Occipital lobe (tissue), 1 donor: ENCODE measurements at regions not wholly inside any gene's neighbourhood (a gene's known extent, or its start where the extent isn't known, plus 50 kb on each side); places are given as distances from the start of the nearest gene placed in this dataset.

Experiments
- DNase-seq: peaks from one replicate; lab custom pipeline; 2025; lab: John Stamatoyannopoulos, UW

DNA sequence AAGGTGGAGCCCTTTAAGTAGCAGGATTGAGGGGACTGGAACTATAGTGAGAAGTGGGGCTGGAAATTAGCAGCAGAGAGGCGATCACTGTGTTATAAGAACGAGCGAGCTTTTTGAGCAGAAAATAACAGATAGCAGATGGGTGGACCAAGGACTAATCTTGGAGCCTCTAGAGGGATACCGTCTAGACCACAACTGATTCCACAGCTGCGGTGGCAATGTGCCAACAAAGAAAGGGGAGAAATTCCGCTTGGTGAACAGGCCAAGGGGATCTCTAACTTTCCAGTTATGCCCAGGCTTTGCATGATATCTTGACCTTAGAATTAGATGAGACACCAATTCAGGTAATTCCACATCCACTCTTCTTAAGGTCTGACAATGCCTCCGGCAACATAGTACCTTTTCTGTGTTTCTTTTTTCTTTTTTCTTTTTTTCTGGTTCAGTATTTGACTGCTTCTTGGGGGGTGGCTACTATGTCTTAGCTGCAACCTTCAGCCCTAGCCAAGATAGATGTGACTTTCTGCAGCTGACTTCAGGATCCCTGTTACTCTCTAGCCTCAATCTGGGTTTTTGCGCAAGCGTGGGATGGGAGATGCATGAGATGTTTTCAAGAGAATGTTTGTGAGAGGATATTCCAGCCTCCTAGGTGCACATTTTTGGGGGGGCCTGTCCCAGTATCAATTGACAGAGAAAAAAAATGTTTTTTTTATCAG lies 143.4 kb upstream of the CPSF6 start:
- DNase-seq = no peak

DNA sequence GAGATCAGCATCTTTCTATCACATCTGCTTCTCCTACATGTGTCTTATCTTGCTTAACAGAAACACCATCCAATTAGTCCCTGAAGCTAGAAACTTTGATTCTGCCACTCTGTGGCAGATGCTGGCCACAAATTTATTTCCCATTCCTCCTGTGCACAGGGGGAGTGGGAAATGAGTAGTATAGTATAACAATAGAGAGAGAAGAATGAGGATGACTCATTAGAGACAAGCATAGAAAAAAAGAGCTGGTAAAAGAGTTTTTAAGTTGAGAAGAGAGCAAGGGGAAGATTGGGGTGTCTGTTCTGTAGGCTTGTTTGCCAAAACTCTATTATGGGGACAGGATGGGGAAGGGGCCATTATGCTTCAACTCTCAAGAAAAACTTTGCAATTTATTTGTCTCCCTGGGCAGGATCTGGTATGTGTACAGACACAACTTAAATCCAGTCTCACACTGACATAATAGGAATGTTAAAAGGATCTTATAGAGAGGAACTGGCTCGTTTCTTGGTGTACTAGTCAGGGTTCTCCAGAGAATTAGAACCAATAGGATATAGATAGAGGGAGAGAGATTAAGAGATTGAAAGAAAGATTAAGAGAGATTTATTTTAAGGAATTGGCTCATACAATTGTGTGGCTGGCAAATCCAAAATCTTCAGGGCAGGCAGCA lies 142.6 kb upstream of the CPSF6 start:
- DNase-seq = no peak

GRCh38 chr12:69097619-69098368 lies 141.6 kb upstream of the CPSF6 start:
- DNase-seq = no peak

GRCh38 chr12:69099201-69099837 lies 140.1 kb upstream of the CPSF6 start:
- DNase-seq = no peak

DNA sequence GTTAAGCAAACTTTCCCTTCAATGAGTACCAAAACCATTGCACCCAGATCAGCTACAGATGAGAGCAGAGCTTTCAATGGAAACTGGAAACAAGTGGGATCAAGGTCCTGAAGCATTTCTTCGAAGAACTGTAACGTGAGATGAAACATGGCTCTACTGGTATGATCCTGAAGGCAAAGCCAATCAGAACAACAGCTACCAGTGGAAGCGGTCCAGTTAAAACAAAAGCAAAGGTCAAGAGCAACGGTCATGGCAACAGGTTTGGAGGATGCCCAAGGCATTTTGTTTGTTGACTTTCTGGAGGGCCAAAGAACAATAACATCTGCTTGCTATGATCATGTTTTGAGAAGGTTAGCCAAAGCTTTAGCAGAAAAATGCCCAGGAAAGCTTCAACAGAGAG lies 137.9 kb upstream of the CPSF6 start:
- no peak for DNase-seq

DNA sequence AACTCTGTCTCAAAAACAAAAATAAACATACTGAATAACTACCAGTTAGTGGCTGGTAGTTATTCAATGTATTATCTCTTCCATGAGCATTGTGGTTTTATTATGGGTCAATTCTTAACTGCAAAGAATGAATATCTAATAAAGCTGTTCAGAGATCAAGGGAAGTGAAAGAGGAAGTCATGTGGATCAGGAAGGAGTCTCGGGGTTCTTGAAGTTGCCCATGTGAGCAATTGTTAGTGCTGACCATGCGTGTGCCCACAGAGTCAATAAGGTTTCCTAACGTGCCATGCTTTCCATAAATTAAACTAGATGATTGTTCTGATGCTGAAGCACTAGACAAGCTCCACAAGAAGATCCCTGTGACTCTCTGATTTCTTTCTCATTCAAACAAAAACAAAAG lies 136.5 kb upstream of the CPSF6 start:
- no peak for DNase-seq

DNA sequence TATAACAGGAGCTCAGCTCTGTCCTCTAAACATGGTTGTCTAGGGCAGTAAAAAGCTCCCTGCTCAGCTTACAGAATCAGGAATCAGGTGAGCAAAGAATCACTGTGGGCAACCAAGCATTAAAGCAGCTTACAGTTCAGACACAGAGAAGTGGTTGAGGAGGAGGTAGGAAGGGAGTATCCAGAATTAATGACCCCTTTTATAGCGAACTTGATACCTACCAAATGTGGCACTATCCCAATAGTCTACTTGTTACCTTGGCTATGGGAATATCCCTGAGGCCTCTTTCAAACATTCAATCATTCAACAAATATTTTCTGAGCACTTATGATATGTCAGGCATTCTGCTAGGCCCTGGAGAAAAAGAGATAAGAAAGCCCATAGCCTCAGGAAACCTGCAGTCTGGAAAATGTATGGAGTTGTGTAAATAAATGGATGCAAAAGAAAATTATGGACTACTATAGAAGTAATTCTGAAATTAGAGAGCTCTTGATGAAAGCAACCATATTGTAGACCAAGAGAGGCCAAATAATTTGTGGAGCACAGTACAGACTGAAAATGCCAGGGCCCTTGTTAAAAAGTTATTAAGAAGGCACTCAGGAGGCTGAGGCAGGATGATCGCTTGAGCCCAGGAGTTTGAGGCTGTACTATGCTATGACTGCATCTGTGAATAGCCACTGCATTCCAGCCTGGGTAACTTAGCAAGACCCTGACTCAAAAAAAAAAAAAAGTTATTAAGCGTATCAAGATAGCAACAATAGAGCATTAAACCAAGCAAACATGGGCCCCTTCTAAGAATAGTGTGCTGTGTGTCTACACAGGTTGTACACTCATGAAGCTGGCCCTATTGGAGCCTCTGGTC lies 134.0 kb upstream of the CPSF6 start:
- no peak for DNase-seq

- no peak for DNase-seq
These were observed 132.8 kb upstream of the CPSF6 start for GRCh38 chr12:69106482-69107118.

GRCh38 chr12:69107541-69107940 lies 131.8 kb upstream of the CPSF6 start:
- DNase-seq = no peak

DNA sequence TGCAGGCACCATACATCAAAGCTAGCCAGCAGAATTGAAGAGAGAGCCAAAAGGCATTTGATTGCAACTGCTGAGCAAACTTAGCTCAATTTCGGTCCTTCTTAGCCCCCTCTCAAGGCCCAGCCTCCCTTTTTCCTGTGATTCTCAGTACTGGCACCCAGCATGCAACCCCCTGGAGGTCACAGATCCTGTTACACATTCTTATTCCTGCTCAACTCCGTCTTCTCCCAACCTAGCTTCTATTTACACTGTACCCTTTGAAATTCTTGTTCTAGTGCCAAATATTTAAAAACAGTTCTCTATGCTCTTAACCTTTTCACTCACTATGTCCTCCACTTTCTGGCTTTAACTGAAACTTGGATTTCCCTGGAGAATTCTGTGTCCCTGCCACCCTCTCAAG lies 131.3 kb upstream of the CPSF6 start:
- DNase-seq = no peak

DNA sequence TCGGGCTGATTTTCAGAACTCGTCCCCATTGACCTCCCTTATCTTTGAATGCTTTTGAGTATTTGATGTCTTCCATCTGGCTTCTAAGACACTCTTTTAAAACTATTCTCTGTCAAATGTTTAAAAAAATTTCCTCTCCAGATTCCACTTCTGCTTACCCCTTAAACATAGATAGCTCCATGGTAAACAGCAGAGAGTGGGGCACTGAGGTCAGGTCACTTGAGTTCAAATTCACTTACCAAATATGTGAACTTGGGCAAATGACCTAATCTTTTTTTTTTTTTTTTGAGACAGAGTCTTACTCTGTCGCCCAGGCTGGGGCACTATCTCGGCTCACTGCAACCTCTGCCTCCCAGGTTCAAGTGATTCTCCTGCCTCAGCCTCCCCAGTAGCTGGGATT lies 126.8 kb upstream of the CPSF6 start:
- DNase-seq = no peak

DNA sequence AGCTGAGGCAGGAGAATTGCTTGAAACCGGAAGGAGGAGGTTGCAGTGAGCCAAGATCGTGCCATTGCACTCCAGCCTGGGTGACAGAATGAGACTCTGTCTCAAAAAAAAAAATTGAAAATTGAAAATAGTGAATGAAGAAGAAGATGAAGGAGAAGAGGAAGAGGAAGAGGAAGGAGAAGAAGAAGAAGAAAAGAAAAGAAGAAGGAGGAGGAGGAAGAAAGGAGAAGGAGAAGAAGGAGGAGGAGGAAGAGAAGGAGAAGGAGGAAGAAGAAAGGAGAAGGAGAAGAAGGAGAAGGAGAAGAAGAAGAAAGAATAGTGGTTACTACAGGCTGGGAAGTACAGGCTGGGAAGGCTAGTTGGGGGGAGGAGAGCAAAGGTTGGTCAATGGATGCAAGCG lies 124.3 kb upstream of the CPSF6 start:
- no peak for DNase-seq

GRCh38 chr12:69115951-69116350 lies 123.4 kb upstream of the CPSF6 start:
- DNase-seq = no peak

GRCh38 chr12:69117566-69118266 lies 121.7 kb upstream of the CPSF6 start:
- DNase-seq = no peak

- DNase-seq = no peak
These were observed 120.9 kb upstream of the CPSF6 start for GRCh38 chr12:69118516-69118915.

GRCh38 chr12:69119770-69120169 lies 119.6 kb upstream of the CPSF6 start:
- no peak for DNase-seq

DNA sequence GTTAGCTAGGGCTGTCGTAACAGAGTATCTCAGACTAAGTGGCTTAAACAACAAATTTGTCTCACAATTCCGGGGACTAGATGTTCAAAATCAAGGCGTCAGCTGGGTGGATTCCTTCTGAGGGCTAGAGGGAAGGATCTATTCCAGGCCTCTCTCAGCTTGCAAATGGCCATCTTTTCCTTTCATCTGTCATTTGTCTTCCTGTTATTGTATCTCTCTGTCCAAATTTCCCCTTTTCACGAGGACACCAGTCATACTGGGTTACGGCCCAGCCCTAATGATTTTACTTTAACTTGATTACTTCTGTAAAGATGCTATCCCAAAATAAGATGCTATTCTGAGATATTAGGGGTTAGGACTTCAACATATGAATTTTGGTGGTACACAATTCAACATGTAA lies 119.0 kb upstream of the CPSF6 start:
- DNase-seq = no peak

DNA sequence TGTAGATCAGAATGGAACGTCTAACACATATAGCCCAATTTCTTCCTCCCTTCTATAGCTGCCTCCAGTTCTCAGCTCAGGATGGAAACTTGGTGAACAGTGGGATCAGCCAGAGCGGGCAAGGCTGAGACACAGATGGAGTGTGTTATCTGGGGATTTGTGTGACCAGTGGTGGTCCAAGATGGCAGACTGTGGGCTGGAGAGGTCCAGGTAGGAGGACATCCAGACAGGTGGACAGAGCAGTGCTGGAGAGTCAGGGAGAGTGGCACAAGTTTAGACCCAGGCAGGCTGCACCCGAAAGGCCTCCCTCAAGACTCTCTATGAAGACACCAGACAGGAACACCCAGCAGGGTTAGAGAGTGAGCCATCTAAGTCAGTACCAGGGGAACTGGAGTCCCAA lies 116.1 kb upstream of the CPSF6 start:
- DNase-seq = no peak

DNA sequence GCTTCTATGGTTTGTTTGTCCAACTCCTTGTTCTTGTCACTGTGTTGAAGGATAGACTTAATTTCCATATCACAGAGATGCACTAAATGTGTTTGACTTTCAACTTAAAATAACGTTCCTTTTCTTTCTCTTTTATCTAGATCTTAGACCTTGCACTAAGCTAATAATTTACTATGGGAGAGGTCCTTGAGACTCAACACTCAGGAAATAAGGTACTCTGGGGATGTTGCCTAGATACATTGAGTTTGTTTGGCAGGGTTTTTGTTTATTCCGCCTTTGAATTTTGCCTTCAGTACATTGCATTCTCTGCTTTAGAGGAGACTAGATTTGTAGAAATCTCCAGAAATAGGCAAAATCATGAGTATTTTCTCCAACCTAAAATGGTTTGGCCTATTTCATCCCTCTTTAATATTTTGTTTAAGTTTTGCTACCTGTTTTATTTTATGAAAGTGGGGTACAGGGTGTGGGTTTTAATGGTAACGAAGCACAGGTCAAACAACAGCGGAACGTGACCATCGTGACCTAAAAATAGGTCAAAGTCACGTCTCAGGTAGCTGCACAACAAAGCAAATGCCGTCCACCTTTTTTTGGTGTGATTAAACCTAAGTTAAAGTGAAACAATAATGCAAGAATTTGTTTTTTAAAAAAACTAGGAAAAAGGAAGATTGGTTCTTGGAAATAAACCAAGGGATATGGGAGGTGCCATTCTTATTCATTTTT lies 115.3 kb upstream of the CPSF6 start:
- no peak for DNase-seq
